ENCODE measurements at regions not wholly inside any gene's neighbourhood (a gene's known extent, or its start where the extent isn't known, plus 50 kb on each side); places are given as distances from the start of the nearest gene placed in this dataset.
"Not testable (repeated sequence)": the region's sequence is repeated elsewhere in the genome, so short reads cannot be mapped to it uniquely, and the experiment has no call there.

GRCh38 chr7:68861171-68861570 is 737.1 kb upstream of the AUTS2 start:
- no peak for DNase-seq

- DNase-seq: no peak
Observed at GRCh38 chr7:68862261-68862660, 736.0 kb upstream of the AUTS2 start.

GRCh38 chr7:68862736-68863135 is 735.5 kb upstream of the AUTS2 start:
- no peak for DNase-seq

GRCh38 chr7:68865351-68866199 is 732.7 kb upstream of the AUTS2 start:
- no peak for DNase-seq

- no peak for DNase-seq
Observed at GRCh38 chr7:68866200-68866570, 732.1 kb upstream of the AUTS2 start.

GRCh38 chr7:68866721-68867120 is 731.6 kb upstream of the AUTS2 start:
- DNase-seq: not testable (repeated sequence)

- peak in 28 of 56 donors; percentile 1 to 55 (median 10) for DNase-seq
Observed at GRCh38 chr7:68868978-68869377, 729.3 kb upstream of the AUTS2 start.

GRCh38 chr7:68873616-68874015 is 724.7 kb upstream of the AUTS2 start:
- no peak for DNase-seq

GRCh38 chr7:68875857-68876256 is 722.4 kb upstream of the AUTS2 start:
- DNase-seq: no peak

GRCh38 chr7:68887116-68887515 is 711.2 kb upstream of the AUTS2 start:
- DNase-seq: not testable (repeated sequence)

- no peak for DNase-seq
Observed at GRCh38 chr7:68888971-68889385, 709.3 kb upstream of the AUTS2 start.

- DNase-seq: no peak
Observed at GRCh38 chr7:68892236-68892635, 706.0 kb upstream of the AUTS2 start.

- peak in 2 of 56 donors; percentile 1 for DNase-seq
Observed at GRCh38 chr7:68893411-68893810, 704.9 kb upstream of the AUTS2 start.

GRCh38 chr7:68899156-68899555 is 699.1 kb upstream of the AUTS2 start:
- not testable (repeated sequence) for DNase-seq

- no peak for DNase-seq
Observed at GRCh38 chr7:68900096-68900495, 698.2 kb upstream of the AUTS2 start.

- no peak for DNase-seq
Observed at GRCh38 chr7:68904630-68905029, 693.6 kb upstream of the AUTS2 start.

GRCh38 chr7:68911754-68912153 is 686.5 kb upstream of the AUTS2 start:
- DNase-seq: no peak

- DNase-seq: no peak
Observed at GRCh38 chr7:68914006-68914405, 684.3 kb upstream of the AUTS2 start.

GRCh38 chr7:68917041-68917651 is 681.1 kb upstream of the AUTS2 start:
- DNase-seq: no peak

GRCh38 chr7:68918621-68919020 is 679.7 kb upstream of the AUTS2 start:
- no peak for DNase-seq

GRCh38 chr7:68922850-68923249 is 675.4 kb upstream of the AUTS2 start:
- peak in 1 of 56 donors; percentile 0 for DNase-seq

GRCh38 chr7:68925241-68925640 is 673.0 kb upstream of the AUTS2 start:
- no peak for DNase-seq

GRCh38 chr7:68929781-68930261 is 668.5 kb upstream of the AUTS2 start:
- DNase-seq: peak in 1 of 56 donors; percentile 0

All from amygdala (tissue), 56 donors.